PC-9 (cell line): ENCODE measurements at regions not wholly inside any gene's neighbourhood (a gene's known extent, or its start where the extent isn't known, plus 50 kb on each side); places are given as distances from the start of the nearest gene placed in this dataset.

Source experiments
- BruUV-seq: library from RNA; stranded (reverse); fragments of 400-500 nt; replicated peaks from 2 replicates; lab custom pipeline; 2021; lab: Mats Ljungman, UMichigan
- CTCF ChIA-PET: fragments of 300-600 bp; sonication (Branson Sonifier 250); formaldehyde crosslinking; loops from one replicate; lab custom pipeline; 2022; ENCODE audit warnings: antibody characterized with exemption; lab: Charles Lee
- POLR2A ChIA-PET: fragments of 300-600 bp; sonication (Branson Sonifier 250); formaldehyde crosslinking; loops from one replicate; lab custom pipeline; 2022; ENCODE audit warnings: antibody characterized with exemption; ENCODE audit not compliant: unreplicated experiment; lab: Charles Lee
- DNase-seq, 2 experiments: peaks; one replicate each; pipeline versions ENCODE4 v3.0.0 to v3.0.0-alpha.2; 2015 to 2022; ENCODE audit warnings: mixed read lengths in 1 of 2
- H2AFZ ChIP-seq: fragments of 200-600 bp; sonication (generic); 2 replicates; pipeline ENCODE4 v1.8.1; 2017; ENCODE audit warnings: antibody characterized with exemption
- H3F3A ChIP-seq: fragments of 200-600 bp; sonication (generic); 2 replicates; pipeline ENCODE4 v1.8.1; 2017; ENCODE audit warnings: antibody characterized with exemption, mild to moderate bottlenecking, low read depth; ENCODE audit not compliant: insufficient read depth
- H3K27ac ChIP-seq: fragments of 200-600 bp; sonication (generic); 2 replicates; pipeline ENCODE4 v1.6.1; 2016; ENCODE audit warnings: mixed run types
- H3K27me3 ChIP-seq: fragments of 200-600 bp; sonication (generic); 2 replicates; pipeline ENCODE4 v1.6.1; 2016; ENCODE audit warnings: low read depth, mixed run types; ENCODE audit not compliant: insufficient read depth
- H3K36me3 ChIP-seq: fragments of 200-600 bp; sonication (generic); 2 replicates; pipeline ENCODE4 v1.6.1; 2016; ENCODE audit warnings: low read depth, mixed run types
- H3K4me1 ChIP-seq: fragments of 200-600 bp; sonication (generic); replicated peaks from 2 replicates; pipeline ENCODE4 v1.6.1; 2016; ENCODE audit warnings: mixed run types; ENCODE audit not compliant: insufficient read depth
- H3K4me2 ChIP-seq: fragments of 200-600 bp; sonication (generic); 2 replicates; pipeline ENCODE4 v1.6.1; 2017; ENCODE audit warnings: mixed run types
- H3K4me3 ChIP-seq: fragments of 200-600 bp; sonication (generic); 2 replicates; pipeline ENCODE4 v1.6.1; 2016; ENCODE audit warnings: mixed run types
- H3K79me2 ChIP-seq: fragments of 200-600 bp; sonication (generic); 2 replicates; pipeline ENCODE4 v1.6.1; 2017; ENCODE audit warnings: low read depth, mixed run types
- H3K9me2 ChIP-seq: fragments of 200-600 bp; sonication (generic); 2 replicates; pipeline ENCODE4 v1.8.1; 2017; ENCODE audit warnings: mild to moderate bottlenecking; ENCODE audit not compliant: insufficient read depth
- H3K9me3 ChIP-seq: fragments of 200-600 bp; sonication (generic); 2 replicates; pipeline ENCODE4 v1.8.1; 2016; ENCODE audit warnings: low read depth; ENCODE audit not compliant: insufficient read depth
- H4K20me1 ChIP-seq: fragments of 200-600 bp; sonication (generic); 2 replicates; pipeline ENCODE4 v1.8.1; 2017; ENCODE audit not compliant: insufficient read depth
- CTCF ChIP-seq: fragments of 200-600 bp; sonication (generic); conservative IDR thresholded peaks from 2 replicates; pipeline ENCODE4 v1.6.1; 2017; ENCODE audit warnings: mixed run types, antibody characterized with exemption, mild to moderate bottlenecking, moderate library complexity
- EZH2 ChIP-seq: fragments of 200-600 bp; sonication (generic); IDR thresholded peaks from 2 replicates; pipeline ENCODE4 v1.8.0; 2017; ENCODE audit warnings: antibody characterized with exemption, low read depth
- intact Hi-C: fragments of 100-400 bp; cut with micrococcal nuclease; formaldehyde crosslinking; loops from one replicate; pipeline ENCODE4 v1.10.0; 2022; ENCODE audit not compliant: unreplicated experiment

GRCh38 chr5:108629779-108630528, 117.7 kb upstream of the FER start:
- H2AFZ ChIP-seq, result no peak overlapping the region
- H3K4me1 ChIP-seq, result no peaks in the 10 kb centered on the region
- H3K4me3 ChIP-seq, result no peak overlapping the region
- CTCF ChIA-PET, result no interaction called here
- no peak for TF ChIP-seq EZH2
- no peak for TF ChIP-seq CTCF
- no TSS peak for BruUV-seq
- POLR2A ChIA-PET, result no interaction called here
- intact Hi-C loops, result no loop called here
- H4K20me1 ChIP-seq, result no peaks in the 10 kb centered on the region
- H3K27ac ChIP-seq, result no peak overlapping the region
- no peak overlapping the region for H3K4me2 ChIP-seq
- H3K79me2 ChIP-seq, result no peaks in the 10 kb centered on the region
- H3K27me3 ChIP-seq, result no peaks in the 10 kb centered on the region
- no peaks in the 10 kb centered on the region; the same call in 1 of the 2 replicates for H3K9me2 ChIP-seq
- H3K36me3 ChIP-seq, result no peaks in the 10 kb centered on the region
- H3F3A ChIP-seq, result no peaks in the 10 kb centered on the region
- DNase-seq, result no peak
- no peaks in the 10 kb centered on the region for H3K9me3 ChIP-seq

GRCh38 chr5:108625654-108626053, 122.0 kb upstream of the FER start:
- no peaks in the 10 kb centered on the region for H3K4me1 ChIP-seq
- H3K27me3 ChIP-seq, result no peaks in the 10 kb centered on the region
- intact Hi-C loops, result no loop called here
- no peaks in the 10 kb centered on the region; the same call in 1 of the 2 replicates for H3K9me2 ChIP-seq
- H4K20me1 ChIP-seq, result no peaks in the 10 kb centered on the region
- ChIA-PET POLR2A (no interaction called here), CTCF (no interaction called here)
- TF ChIP-seq CTCF, result no peak
- DNase-seq, result no peak
- no peaks in the 10 kb centered on the region for H3K9me3 ChIP-seq
- H3K36me3 ChIP-seq, result no peaks in the 10 kb centered on the region
- no peak overlapping the region for H3K4me2 ChIP-seq
- BruUV-seq, result no TSS peak
- H3F3A ChIP-seq, result no peaks in the 10 kb centered on the region
- H3K27ac ChIP-seq, result no peak overlapping the region
- no peak overlapping the region for H2AFZ ChIP-seq
- H3K79me2 ChIP-seq, result no peaks in the 10 kb centered on the region
- no peak overlapping the region for H3K4me3 ChIP-seq

DNA sequence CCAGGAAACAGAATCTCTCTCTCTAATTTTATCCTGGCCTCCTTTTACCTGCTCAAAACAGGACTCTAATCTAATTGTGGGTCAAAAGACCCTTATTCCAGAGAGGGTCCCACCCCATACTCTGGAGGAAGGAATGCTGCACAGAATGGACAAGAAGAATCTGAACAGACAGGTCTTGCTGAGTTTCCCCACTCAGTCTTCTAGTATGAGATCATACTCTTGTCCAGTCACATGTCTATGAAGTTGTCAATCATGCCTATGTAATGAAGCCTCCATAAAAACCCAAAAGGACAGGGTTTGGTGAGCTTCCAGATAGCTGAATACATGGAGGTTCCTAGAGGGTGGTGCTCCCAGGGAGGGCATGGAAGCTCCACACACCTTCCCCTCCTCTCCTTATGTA, 123.9 kb upstream of the FER start:
- no peaks in the 10 kb centered on the region for H3K9me3 ChIP-seq
- H3K4me2 ChIP-seq, result no peak overlapping the region
- CTCF ChIA-PET, result no interaction called here
- TF ChIP-seq CTCF (no peak), EZH2 (no peak)
- H3K9me2 ChIP-seq, result no peaks in the 10 kb centered on the region; the same call in 1 of the 2 replicates
- no TSS peak for BruUV-seq
- H3K36me3 ChIP-seq, result no peaks in the 10 kb centered on the region
- H3F3A ChIP-seq, result no peaks in the 10 kb centered on the region
- POLR2A ChIA-PET, result no interaction called here
- DNase-seq, result no peak
- no peaks in the 10 kb centered on the region for H3K4me1 ChIP-seq
- intact Hi-C loops, result no loop called here
- H3K27me3 ChIP-seq, result no peaks in the 10 kb centered on the region
- no peak overlapping the region for H3K4me3 ChIP-seq
- no peaks in the 10 kb centered on the region for H4K20me1 ChIP-seq
- no peak overlapping the region for H2AFZ ChIP-seq
- no peak overlapping the region for H3K27ac ChIP-seq
- H3K79me2 ChIP-seq, result no peaks in the 10 kb centered on the region
